HEK293 (cell line): ENCODE measurements at regions not wholly inside any gene's neighbourhood (a gene's known extent, or its start where the extent isn't known, plus 50 kb on each side); places are given as distances from the start of the nearest gene placed in this dataset.

ENCODE experiments used
- ATF2 ChIP-seq: fragments of 450-650 bp; formaldehyde crosslinking; IDR thresholded peaks from 2 replicates; pipeline ENCODE4 v1.5.1; 2016; ENCODE audit warnings: missing biosample characterization, missing genetic modification characterization, low read depth
- CTCF ChIP-seq: fragments of 450-650 bp; formaldehyde crosslinking; IDR thresholded peaks from 2 replicates; pipeline ENCODE4 v1.5.1; 2016; ENCODE audit warnings: missing biosample characterization, missing genetic modification characterization
- ZNF391 ChIP-seq: fragments of 450-650 bp; formaldehyde crosslinking; IDR thresholded peaks from 2 replicates; pipeline ENCODE4 v1.5.1; 2016; ENCODE audit warnings: low read depth, missing biosample characterization, missing genetic modification characterization, borderline replicate concordance
- ZNF449 ChIP-seq: fragments of 450-650 bp; formaldehyde crosslinking; IDR thresholded peaks from 2 replicates; pipeline ENCODE4 v1.5.1; 2017; ENCODE audit warnings: missing biosample characterization, mild to moderate bottlenecking, missing genetic modification characterization, moderate library complexity
- ZNF510 ChIP-seq: fragments of 450-650 bp; formaldehyde crosslinking; IDR thresholded peaks from 2 replicates; pipeline ENCODE4 v1.5.1; 2018; ENCODE audit warnings: mild to moderate bottlenecking, missing genetic modification characterization, missing biosample characterization; ENCODE audit not compliant: insufficient replicate concordance
- ZNF747 ChIP-seq: fragments of 450-650 bp; formaldehyde crosslinking; IDR thresholded peaks from 2 replicates; pipeline ENCODE4 v1.5.1; 2016; ENCODE audit warnings: missing biosample characterization, missing genetic modification characterization
- TF ChIP-seq, protein P1 (sequence below): fragments of 450-650 bp; formaldehyde crosslinking; IDR thresholded peaks from 2 replicates; pipeline ENCODE4 v1.5.1; 2016; ENCODE audit warnings: missing biosample characterization, missing genetic modification characterization
- TF ChIP-seq, protein P2 (sequence below): IDR thresholded peaks from 2 replicates; pipeline ENCODE4 v1.6.1; 2011; ENCODE audit warnings: mild to moderate bottlenecking, low read depth, low read length, borderline replicate concordance

- no peak for TF ChIP-seq ZNF449 (tag by site-specific recombination)
- TF ChIP-seq, protein P1, sequence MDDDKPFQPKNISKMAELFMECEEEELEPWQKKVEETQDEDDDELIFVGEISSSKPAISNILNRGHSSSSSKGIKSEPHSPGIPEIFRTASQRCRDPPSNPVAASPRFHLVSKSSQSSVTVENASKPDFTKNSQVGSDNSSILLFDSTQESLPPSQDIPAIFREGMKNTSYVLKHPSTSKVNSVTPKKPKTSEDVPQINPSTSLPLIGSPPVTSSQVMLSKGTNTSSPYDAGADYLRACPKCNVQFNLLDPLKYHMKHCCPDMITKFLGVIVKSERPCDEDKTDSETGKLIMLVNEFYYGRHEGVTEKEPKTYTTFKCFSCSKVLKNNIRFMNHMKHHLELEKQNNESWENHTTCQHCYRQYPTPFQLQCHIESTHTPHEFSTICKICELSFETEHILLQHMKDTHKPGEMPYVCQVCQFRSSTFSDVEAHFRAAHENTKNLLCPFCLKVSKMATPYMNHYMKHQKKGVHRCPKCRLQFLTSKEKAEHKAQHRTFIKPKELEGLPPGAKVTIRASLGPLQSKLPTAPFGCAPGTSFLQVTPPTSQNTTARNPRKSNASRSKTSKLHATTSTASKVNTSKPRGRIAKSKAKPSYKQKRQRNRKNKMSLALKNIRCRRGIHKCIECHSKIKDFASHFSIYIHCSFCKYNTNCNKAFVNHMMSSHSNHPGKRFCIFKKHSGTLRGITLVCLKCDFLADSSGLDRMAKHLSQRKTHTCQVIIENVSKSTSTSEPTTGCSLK = no peak
- TF ChIP-seq CTCF = no peak
- TF ChIP-seq ZNF510 (tag by site-specific recombination) = no peak
- TF ChIP-seq ZNF391 (tag by site-specific recombination) = no peak
- no peak for TF ChIP-seq ATF2 (tag by site-specific recombination)
- TF ChIP-seq, protein P2, sequence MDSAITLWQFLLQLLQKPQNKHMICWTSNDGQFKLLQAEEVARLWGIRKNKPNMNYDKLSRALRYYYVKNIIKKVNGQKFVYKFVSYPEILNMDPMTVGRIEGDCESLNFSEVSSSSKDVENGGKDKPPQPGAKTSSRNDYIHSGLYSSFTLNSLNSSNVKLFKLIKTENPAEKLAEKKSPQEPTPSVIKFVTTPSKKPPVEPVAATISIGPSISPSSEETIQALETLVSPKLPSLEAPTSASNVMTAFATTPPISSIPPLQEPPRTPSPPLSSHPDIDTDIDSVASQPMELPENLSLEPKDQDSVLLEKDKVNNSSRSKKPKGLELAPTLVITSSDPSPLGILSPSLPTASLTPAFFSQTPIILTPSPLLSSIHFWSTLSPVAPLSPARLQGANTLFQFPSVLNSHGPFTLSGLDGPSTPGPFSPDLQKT = no peak
- TF ChIP-seq ZNF747 (tag by site-specific recombination) = no peak
These were observed 285.1 kb downstream of the MAT2B start for GRCh38 chr5:163790497-163790896.
